ENCODE measurements at regions not wholly inside any gene's neighbourhood (a gene's known extent, or its start where the extent isn't known, plus 50 kb on each side); places are given as distances from the start of the nearest gene placed in this dataset.

DNA sequence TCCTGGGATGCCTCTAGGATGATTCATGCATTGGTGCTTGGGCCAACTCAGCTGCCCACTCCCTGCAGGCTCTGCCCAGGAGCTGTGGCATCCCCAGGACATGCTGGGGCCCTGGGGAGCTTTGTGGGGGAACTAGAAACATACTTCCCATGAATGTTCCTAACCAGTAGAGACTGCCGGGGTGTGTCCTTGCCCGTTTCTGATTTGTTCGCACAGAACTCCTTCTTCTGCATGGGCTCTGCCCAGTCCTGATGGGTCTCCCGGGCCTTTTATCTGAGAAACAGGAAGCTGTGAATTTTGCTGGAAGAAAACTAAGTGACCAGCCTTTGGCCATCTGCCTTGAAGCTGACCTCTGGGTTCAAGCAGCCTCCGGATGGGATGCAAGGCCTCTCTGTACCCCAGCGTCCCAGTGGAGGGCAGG lies 71.6 kb upstream of the RNU6ATAC start:
- TF ChIP-seq, protein P1, sequence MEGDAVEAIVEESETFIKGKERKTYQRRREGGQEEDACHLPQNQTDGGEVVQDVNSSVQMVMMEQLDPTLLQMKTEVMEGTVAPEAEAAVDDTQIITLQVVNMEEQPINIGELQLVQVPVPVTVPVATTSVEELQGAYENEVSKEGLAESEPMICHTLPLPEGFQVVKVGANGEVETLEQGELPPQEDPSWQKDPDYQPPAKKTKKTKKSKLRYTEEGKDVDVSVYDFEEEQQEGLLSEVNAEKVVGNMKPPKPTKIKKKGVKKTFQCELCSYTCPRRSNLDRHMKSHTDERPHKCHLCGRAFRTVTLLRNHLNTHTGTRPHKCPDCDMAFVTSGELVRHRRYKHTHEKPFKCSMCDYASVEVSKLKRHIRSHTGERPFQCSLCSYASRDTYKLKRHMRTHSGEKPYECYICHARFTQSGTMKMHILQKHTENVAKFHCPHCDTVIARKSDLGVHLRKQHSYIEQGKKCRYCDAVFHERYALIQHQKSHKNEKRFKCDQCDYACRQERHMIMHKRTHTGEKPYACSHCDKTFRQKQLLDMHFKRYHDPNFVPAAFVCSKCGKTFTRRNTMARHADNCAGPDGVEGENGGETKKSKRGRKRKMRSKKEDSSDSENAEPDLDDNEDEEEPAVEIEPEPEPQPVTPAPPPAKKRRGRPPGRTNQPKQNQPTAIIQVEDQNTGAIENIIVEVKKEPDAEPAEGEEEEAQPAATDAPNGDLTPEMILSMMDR (IDR thresholded peaks at IDR 0.05; ENCODE audit: insufficient read depth, low read depth, low read length): no peak
- TF ChIP-seq EZH2 (IDR thresholded peaks at IDR 0.05; ENCODE audit: insufficient read depth, low read length): no peak
